HG03439 (cell line): ENCODE measurements at regions not wholly inside any gene's neighbourhood (a gene's known extent, or its start where the extent isn't known, plus 50 kb on each side); places are given as distances from the start of the nearest gene placed in this dataset.
"Not testable (repeated sequence)": the region's sequence is repeated elsewhere in the genome, so short reads cannot be mapped to it uniquely, and the experiment has no call there.

Source experiments
- ATAC-seq: cut with Tn5 transposase; IDR thresholded peaks from one replicate; pipeline ENCODE4 v1.9.1; 2021; ENCODE audit warnings: mild to moderate bottlenecking, moderate library complexity; ENCODE audit not compliant: unreplicated experiment

DNA sequence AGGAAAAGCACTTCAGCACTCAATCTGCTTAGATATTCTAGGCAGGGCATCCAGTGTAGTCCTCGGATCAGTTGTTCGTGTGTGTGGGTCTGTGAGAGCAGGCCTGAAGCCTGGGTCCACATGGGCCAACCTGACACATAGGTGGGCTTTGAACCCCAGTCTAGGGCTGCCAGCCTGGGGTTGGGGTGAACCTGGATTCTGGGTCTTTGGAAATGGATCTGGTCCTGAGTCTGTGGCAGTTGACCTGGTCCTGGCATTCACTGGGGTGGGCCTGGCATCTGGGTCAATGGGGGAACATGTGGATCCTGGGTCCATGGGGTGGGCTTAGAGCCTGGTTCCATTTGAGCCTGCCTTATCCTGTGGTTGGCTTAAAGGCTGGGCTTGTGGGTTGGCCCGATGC, 492.6 kb upstream of the MAN1A1 start:
- ATAC-seq: no peak

DNA sequence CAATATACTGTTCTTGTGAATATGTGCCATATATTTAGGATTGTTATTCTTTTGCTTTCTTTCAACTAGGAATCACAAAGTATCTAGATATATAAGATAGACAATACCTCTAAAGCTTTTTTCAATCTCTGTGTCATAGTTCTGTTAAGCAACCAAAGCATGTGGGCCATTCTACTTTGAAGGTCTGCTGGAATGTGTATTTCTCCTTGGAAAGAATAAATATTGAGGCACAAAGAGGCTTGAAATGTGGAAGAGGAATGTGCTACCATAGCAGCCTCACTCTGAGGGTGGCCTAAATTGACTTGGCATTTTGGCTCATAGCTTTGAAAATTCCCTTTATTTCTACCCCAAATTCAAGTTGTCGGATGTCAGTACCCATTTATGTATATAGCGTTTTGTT, 488.5 kb upstream of the MAN1A1 start:
- ATAC-seq: no peak

DNA sequence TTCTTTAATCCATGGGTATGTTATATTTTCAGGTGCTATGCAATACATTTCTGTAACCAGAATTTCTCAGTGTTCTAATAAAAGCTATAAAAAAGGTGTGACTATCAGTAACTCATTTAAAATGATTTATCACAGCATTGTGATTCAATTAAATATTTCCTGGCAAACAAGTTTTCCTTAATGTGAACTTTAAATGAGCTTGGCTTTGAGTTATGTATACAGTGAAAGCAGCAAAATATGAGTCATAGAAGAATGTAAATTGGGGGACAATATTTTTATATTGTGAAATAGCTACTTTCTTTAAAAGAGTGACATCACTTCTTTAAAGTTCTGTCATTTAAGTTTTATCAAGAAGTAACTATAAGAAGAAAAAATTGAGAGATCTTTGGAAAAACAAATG, 484.9 kb upstream of the MAN1A1 start:
- no peak for ATAC-seq

DNA sequence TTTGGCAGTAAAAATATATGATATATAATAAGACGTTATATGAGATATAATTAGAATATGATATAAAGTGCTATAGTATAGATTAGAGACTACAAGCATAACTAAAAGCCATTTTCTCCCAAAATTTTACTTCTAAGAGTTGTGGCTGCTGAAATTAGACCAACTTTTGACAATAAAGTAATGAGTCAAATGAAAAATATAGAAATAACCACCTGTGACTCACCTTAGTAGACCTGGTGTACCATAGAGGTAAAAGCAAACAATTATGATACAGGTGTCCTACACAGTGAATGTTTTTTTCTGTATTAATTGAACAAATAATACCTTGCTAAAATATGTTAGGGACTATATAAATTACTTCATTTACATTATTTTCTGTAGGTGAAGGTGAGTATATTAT, 482.9 kb upstream of the MAN1A1 start:
- no peak for ATAC-seq

DNA sequence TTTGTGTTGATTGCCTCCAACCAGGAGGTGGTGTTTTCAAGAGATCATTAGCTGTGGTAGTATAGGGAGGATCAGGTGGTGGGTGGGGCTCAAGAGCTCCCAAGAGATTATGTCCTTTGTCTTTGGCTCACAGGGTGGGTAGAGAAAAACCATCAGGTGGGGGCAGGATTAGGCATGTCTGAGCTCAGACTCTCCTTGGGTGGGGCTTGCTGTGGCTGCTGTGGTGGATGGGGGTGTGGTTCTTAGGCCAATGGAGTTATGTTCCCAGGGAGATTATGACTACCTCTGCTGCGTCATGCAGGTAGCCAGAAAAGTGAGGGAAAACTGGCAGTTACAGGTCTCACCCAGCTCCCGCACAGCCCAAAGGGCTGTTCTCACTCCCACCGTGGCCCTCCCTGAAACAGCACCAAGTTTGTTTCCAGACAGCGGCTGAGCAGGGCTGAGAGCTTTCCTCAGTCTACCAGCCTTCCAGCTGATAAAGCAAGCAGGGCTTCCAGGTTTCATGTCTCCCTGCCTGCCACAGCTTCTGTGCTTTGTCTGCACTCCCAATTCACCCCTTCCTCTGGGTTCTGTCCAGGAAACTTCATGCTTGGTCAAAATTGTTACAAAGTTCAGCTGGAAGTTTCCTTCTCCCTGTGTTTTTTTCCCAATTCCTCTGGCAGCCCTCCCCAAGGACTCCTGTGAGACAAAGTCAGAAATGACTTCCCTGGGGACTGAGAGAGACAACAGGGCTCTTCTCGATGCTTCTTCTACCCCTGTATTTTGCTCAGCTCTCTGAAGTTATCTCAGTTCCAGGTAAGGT, 481.1 kb upstream of the MAN1A1 start:
- ATAC-seq: no peak

DNA sequence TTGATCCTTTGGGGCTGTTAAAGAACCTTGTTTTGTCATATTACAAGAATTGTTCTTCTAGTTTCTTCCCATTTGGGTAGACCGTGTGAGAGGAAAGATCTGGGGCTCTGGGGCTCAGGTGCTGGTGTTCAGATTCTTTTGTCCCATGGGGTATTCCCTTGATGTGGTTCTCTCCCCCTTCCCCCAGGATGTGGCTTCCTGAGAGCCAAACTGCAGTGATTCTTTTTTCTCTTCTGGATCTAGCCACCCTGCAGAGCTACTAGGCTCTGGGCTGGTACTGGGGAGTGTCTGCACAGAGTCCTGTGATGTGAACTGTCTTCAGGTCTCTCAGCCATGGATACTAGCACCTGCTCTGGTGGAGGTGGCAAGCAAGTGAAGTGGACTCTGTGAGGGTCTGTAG, 480.5 kb upstream of the MAN1A1 start:
- ATAC-seq: no peak

DNA sequence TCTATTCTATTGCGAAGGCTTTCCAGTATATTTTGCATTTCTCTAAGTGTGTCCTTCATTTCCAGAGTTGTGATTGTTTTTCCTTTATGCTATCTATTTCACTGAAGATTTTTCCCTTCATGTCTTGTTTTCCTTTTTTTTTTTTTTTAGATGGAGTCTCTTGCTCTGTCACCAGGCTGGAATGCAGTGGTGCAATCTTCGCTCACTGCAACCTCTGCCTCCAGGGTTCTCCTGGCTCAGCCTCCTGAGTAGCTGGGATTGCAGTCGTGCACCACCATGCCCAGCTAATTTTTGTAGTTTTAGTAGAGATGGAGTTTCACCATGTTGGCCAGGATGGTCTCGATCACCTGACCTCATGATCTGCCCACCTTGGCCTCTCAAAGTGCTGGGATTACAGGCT, 479.9 kb upstream of the MAN1A1 start:
- ATAC-seq: not testable (repeated sequence)

DNA sequence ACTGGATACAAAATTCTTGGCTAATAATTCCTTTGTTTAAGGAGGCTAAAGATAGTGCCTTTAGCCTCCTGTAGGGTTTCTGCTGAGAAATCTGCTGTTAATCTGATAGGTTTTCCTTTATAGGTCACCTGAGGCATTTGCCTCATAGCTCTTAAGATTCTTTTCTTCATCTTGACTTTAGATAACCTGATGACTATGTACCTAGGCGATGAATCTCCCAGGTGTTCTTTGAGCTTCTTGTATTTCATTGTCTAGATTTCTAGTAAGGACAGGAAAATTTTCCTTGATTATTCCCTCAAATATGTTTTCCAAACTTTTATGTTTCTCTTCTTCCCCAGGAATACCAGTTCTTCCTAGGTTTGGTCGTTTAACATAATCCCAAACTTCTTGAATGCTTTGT, 479.4 kb upstream of the MAN1A1 start:
- ATAC-seq: no peak

DNA sequence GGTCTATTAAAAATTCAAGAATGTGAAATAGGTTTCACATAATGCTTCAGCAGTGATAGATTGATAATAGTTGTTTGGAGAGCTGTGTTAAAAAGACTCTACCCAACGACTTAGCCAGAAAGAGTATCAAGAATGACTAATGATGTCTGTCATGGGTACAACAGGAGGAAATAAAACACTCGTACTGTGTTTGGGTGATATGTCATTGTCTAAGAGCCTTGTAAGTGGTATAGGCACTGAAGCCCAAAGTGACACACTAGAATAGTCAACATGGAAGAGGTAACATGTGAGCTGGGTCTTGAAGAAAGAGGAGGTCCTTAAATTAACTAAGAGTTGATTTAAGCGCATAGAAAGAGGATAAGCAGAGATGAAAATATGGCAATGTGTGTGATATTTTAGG, 471.8 kb upstream of the MAN1A1 start:
- ATAC-seq: no peak

DNA sequence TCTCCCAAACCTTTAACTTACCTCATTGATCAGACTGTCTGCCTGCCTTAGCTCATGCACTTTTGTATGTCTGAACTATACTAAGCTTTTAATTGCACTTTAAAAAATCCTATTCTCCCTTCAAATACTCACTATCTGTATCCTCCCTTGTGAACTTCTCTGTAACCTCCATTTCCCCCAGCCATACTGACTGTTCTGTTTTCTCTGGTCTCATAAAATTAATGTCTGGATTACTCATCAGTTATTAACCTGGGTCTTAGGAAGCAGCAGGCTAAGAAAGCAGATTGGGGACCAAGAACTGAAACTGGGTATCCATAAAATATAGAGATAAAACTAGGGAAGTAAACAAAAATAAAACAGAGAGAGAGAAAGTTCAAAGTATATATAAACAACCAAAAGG, 469.3 kb upstream of the MAN1A1 start:
- no peak for ATAC-seq

DNA sequence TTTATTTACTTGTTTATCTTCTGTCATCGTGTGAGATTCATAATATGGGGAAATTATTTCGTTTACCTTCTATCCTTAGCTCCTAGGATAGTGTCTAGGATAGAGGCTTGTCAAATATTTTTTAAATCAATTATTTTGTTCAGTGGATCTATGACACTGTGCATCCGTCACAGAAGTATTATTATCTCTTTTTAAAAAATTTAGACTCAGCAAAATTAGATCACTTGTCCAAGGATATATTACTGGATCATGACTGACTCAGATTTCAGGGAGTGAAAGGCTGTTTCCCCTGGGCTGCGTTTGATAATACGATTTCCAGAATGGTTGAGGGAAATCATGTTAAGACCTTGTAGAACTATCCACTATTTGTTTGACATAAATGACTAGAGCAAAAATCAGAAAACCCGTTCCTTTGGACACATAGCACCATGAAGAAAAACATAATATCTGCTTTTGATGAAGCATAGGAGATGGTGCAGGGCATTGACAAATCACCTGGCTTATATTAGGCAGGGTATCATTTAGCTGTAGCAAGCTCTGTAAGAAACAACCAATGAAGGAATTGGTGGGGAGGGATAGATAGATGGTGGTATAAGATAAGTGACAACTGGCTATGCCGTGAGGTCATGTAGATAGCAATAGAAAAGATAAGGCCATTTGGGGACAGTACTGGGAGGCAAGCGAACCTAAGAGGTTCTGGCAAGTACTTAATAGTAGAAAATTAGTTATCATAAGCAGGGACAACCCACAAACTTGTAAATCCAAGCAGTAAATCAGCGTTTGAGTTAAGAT, 465.2 kb upstream of the MAN1A1 start:
- no peak for ATAC-seq

DNA sequence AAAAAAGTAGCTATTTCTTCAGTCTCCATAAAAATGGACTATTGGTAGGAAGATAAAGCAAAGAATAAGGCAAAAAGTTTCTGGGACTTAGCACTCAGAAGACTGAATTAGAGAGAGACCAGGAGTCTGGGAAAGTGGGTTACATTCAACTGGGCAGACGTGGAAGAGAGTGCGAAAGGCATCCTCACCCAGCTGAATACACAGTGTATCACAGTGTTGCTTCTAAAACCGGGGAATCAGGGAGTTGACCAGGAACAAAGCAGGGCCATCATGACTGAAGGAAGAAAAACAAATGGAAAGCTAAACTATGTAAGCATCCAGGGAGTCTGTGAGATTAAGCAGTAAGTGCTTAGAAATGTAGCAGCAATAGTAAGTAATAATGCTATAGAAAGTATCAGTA, 452.9 kb upstream of the MAN1A1 start:
- ATAC-seq: no peak

DNA sequence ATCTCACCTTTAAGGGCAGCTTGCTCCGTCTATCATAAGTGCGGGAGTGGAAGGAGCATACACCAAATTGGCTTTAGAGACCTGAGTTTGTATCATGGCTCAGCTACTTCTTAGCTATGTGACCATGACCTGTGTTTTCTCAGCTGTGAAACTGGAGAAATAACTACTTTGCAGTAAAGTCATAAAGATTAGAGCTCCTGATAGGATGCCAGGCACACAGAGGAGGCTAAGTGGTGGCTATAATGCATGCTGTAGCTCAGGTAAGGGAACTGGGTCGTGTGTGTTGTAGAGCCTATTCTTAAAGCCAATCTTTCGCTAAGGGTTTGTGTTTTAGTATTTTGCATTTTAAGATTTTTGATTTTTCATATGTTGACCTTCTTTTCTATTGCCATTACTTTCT, 451.5 kb upstream of the MAN1A1 start:
- no peak for ATAC-seq

DNA sequence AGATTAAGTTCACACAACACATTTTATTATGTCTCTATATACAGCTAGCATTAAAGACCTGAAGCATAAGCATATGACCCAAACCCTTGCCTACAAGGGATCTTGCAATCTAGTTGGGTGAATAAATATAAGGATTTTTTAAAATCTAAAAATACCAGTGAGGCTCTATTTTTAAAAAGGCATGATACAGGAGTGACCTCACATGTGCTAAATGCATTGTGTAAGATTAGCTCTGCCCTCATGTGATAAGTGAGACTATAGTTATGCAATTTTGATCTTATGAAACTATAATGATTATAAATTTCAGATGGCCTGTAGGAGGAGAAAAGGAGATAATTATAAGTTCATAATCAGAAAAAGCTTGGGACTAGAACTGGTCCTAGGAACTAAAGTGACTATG, 451.0 kb upstream of the MAN1A1 start:
- no peak for ATAC-seq

DNA sequence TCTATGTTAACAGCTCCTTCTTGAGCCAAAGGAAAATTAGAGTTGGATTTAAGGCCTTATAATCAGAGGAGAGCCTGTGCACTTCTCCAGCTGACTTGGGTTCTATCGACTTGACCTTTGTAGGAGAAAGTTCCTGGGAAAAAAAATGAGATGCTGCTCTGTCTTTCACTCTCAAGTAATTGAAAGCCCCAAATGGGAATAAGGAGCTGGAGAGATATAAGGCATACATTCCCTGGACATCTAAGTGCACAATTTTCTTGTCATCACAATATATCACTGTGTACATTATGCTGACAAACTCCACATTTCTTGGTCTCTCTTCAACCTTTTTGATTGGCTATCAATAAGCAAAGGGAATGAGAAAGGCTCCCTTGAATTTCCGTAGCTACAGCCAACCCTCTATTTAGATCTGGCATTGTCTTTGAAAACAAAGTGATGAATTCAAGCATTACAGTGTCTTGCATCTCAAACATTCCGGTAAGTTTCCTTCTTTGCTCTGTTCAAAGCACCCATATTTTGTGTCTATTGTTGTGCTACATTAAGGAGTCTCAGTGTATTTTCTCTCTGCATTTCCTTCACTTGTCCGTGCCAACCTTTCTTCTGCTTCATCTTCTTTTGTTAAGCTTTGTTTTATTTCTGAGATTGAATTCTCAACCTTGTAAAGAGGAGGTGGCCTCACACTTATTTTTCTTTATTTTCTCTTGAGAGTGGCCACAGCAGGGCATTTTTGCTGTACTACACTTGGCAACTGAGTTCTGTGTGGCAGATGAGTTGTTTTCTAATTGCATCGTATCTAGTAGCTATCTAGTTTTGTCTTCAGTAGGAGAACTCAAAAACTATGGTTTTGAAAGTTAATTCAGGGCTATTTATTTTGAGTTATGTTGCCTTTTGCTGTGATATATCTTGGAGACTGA, 450.3 kb upstream of the MAN1A1 start:
- no peak for ATAC-seq

DNA sequence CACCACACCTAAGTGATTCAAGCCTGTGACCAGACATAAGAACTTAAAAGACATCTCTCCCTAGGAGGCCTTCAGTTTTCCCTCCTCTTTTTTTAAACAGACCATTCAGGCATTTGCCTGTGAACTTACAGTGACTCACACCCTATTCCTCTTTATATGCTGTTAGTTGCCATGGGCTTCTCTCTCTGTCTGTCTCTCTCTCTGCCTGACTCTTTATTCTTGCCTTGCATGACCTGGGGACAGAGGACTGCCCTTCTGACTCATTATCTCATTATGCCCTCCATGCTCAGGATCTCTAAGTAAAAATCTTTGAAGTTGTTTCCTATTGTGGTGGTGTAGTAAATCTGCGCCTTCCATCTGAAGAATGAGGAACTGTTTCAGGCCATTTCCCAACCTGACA, 442.2 kb upstream of the MAN1A1 start:
- no peak for ATAC-seq

DNA sequence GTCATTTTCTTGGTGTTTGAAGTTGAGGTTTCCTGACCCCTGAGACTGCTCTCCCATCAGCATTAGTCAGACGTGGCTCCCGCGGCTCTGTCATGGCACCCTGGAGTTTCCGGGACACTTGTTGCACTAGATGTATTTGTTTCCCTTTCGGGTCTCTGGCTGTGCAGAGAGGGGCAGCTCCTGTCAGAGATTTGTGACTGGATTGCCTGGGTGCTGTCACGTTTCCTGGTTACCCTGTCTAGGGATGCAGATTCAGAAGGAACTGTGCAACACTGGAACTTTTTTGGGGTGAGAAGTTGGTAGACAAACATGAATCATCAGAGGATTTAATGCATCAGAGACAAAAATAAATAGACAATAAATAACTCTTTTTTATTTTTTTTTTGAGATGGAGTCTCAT, 431.8 kb upstream of the MAN1A1 start:
- ATAC-seq: no peak

DNA sequence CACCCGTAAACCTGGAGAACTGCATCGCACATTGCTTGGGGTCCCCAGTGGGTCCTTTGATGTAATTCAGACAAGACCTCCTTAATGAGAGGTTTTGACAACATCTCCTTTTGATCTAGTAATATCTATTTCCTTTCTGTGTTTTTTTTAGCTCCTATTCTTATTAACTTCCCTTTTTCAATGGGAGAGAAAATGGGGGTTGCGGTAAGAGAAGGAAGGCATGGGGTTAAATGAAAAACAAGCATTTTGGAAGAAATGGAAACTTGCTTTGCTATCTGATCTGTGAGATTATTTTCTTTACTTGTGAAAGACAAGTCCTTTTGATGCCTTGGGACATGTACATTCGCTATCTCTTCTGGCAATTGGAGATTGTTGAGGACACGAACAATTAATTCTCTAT, 418.6 kb upstream of the MAN1A1 start:
- no peak for ATAC-seq

DNA sequence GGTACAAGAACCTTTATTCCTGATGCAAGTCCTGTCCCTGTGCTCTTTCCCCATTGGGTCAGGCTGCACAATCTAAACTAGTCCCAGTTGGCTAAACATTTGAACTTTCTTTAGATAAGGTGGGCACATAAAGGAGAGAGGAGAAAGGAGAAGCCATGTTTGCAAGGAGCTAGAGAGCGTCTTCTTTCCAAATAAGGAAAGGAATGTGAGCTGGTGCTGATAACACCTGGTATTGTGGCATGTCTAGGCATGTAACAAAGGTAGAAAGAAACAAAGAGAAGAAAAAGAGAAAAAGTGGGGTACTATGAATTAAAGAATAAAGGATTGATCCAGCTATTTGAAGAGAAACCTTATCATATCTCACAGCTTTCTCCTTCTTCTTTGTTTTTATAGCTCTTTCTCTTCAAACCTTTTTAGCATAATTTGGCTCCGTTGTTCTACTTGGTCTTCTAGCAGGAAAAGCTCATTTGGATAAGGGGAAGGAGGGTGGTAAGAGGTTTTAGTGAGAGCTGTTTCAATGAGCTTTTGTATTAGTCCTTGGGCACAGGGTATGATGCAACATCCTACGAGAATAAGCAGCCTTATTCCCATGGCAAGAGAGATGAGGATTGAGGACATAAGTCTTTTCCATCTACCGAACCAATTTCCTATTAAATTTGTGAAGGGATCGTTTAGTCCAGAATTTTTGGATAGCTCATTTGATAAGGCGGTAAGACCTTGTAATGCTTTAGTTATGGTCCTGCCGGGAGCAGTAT, 415.5 kb upstream of the MAN1A1 start:
- no peak for ATAC-seq

DNA sequence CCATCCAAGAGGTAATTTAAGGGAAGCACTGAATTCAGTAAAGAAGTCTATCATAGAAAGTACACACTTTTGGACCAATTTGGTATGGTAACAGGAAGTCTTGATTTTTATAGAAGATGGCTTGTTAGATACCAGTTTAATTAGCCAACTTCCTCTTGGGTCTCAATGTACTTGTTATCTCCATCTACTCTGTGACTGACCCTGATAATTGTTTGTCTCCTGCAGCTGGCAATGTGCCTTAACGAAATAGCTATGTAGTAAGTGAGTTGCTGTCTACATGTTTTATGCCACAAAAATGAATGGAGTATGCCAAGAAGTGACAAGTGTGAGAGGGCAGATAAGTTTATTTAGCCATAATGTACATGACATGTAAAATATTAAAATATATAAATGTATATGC, 410.5 kb upstream of the MAN1A1 start:
- no peak for ATAC-seq

DNA sequence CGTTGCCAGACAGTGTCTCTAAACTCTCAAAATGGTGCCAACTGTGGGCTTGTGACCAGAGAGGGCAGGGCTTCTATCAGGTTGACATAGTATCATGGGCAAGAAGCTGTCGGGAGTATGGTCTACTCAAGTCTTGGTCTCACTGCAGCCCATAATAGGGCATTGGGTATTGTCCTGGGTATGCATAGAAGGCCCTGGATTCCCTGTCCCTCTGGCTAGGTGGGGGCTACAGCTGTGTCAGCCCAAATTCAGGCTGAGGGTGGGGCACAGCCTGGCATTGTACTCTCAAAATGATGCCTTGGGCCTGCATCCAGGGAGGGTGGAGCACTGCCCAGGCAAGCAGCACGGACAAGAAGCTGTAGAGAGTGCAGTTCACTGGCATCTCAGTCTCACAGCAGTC, 408.8 kb upstream of the MAN1A1 start:
- ATAC-seq: no peak
